K562 (cell line): ENCODE measurements at regions not wholly inside any gene's neighbourhood (a gene's known extent, or its start where the extent isn't known, plus 50 kb on each side); places are given as distances from the start of the nearest gene placed in this dataset.

Source experiments
- ATF1 ChIP-seq, 2 experiments: fragments of 450-650 bp in 1 of 2; IDR thresholded peaks; 2 replicates each; pipeline ENCODE4 v1.6.1; 2016; ENCODE audit warnings: missing compliant biosample characterization in 1 of 2, missing genetic modification characterization in 1 of 2
- EZH2 ChIP-seq: IDR thresholded peaks from 2 replicates; pipeline ENCODE4 v1.6.1; 2012; ENCODE audit warnings: low read depth, mild to moderate bottlenecking, inconsistent platforms, low read length, borderline replicate concordance
- FIP1L1 ChIP-seq: fragments of 200-400 bp; formaldehyde crosslinking; IDR thresholded peaks from 2 replicates; pipeline ENCODE4 v1.6.1; 2018; ENCODE audit warnings: mild to moderate bottlenecking, low read depth, low read length; ENCODE audit not compliant: poor library complexity, severe bottlenecking
- HMGN3 ChIP-seq: IDR thresholded peaks from 2 replicates; pipeline ENCODE4 v1.6.1; 2011; ENCODE audit warnings: borderline replicate concordance, low read depth, mild to moderate bottlenecking, mixed read lengths, low read length; ENCODE audit not compliant: insufficient read length; ENCODE audit errors: extremely low read depth
- NFXL1 ChIP-seq: fragments of 450-650 bp; formaldehyde crosslinking; IDR thresholded peaks from 2 replicates; pipeline ENCODE4 v1.4.0; 2021; ENCODE audit warnings: mild to moderate bottlenecking
- PCBP2 ChIP-seq: fragments of 200-400 bp; formaldehyde crosslinking; IDR thresholded peaks from 2 replicates; pipeline ENCODE4 v1.6.1; 2018; ENCODE audit warnings: low read length, low read depth, mild to moderate bottlenecking, moderate library complexity; ENCODE audit not compliant: poor library complexity, severe bottlenecking
- RAD21 ChIP-seq, 2 experiments: fragments of 250-450 bp in 1 of 2; fragments of 450-650 bp in 1 of 2; sonication (Bioruptor Pico) in 1 of 2; formaldehyde crosslinking in 1 of 2; IDR thresholded peaks in 1 of 2; conservative IDR thresholded peaks in 1 of 2; 2 replicates each; pipeline versions ENCODE4 v1.4.0 to v1.8.0; 2020 to 2022; ENCODE audit warnings: mild to moderate bottlenecking in 2 of 2, moderate library complexity in 1 of 2
- TAF1 ChIP-seq: IDR thresholded peaks from 2 replicates; pipeline ENCODE4 v1.6.1; 2011; ENCODE audit warnings: mild to moderate bottlenecking, low read length, moderate library complexity; ENCODE audit not compliant: insufficient read depth, control insufficient read depth, severe bottlenecking; ENCODE audit errors: extremely low read depth
- TCF3 ChIP-seq: sonication (generic); formaldehyde crosslinking; IDR thresholded peaks from 2 replicates; pipeline ENCODE4 v1.4.0; 2020; ENCODE audit warnings: mild to moderate bottlenecking, missing genetic modification reagents
- TF ChIP-seq, protein P1 (sequence below), 2 experiments: fragments of 450-650 bp in 1 of 2; sonication (generic) in 1 of 2; formaldehyde crosslinking in 1 of 2; IDR thresholded peaks in 1 of 2; conservative IDR thresholded peaks in 1 of 2; 2 replicates each; pipeline versions ENCODE4 v1.6.1 to v1.8.1; 2016 to 2023; ENCODE audit warnings: mild to moderate bottlenecking in 2 of 2, moderate library complexity in 2 of 2, inconsistent platforms in 1 of 2, missing genetic modification reagents in 1 of 2
- TF ChIP-seq, protein P2 (sequence below), 3 experiments: IDR thresholded peaks in 2 of 3; conservative IDR thresholded peaks in 1 of 3; 2 replicates each; pipeline ENCODE4 v1.5.1; 2011 to 2012; ENCODE audit warnings: low read length in 3 of 3, mild to moderate bottlenecking in 3 of 3, control low read depth in 2 of 3, improper control_type of control experiment in 1 of 3, inconsistent platforms in 1 of 3, low read depth in 1 of 3, mixed read lengths in 1 of 3, moderate library complexity in 1 of 3; ENCODE audit not compliant: insufficient read depth in 2 of 3
- TF ChIP-seq, protein P3 (sequence below): fragments of 450-650 bp; IDR thresholded peaks from one replicate; pipeline ENCODE4 v1.6.1; 2018; ENCODE audit warnings: mild to moderate bottlenecking, moderate library complexity; ENCODE audit not compliant: partially characterized antibody

DNA sequence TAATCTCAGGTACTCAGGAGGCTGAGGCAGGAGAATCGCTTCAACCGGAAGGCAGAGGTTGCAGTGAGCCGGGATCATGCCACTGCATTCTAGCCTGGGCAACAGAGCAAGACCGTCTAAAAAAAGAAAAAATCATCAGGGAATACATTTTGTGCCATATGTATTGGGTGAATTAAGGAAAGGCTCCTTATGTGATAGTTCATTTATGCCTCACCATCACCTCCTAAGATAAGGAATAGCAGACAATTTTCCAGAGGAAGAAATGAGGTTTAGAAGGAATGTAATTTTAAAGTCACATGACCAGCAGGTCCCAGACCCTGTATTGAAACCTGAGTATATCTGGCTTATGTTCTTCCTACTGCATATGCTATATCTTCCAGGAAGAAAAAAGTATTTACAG, 93.9 kb upstream of the FOXC1 start:
- TF ChIP-seq, protein P1, sequence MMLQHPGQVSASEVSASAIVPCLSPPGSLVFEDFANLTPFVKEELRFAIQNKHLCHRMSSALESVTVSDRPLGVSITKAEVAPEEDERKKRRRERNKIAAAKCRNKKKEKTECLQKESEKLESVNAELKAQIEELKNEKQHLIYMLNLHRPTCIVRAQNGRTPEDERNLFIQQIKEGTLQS (IDR thresholded peaks at IDR 0.05), result no peak
- TF ChIP-seq, protein P1 (CRISPR knock-in tag; conservative IDR thresholded peaks at IDR 0.05), result no peak
- TF ChIP-seq, protein P2, sequence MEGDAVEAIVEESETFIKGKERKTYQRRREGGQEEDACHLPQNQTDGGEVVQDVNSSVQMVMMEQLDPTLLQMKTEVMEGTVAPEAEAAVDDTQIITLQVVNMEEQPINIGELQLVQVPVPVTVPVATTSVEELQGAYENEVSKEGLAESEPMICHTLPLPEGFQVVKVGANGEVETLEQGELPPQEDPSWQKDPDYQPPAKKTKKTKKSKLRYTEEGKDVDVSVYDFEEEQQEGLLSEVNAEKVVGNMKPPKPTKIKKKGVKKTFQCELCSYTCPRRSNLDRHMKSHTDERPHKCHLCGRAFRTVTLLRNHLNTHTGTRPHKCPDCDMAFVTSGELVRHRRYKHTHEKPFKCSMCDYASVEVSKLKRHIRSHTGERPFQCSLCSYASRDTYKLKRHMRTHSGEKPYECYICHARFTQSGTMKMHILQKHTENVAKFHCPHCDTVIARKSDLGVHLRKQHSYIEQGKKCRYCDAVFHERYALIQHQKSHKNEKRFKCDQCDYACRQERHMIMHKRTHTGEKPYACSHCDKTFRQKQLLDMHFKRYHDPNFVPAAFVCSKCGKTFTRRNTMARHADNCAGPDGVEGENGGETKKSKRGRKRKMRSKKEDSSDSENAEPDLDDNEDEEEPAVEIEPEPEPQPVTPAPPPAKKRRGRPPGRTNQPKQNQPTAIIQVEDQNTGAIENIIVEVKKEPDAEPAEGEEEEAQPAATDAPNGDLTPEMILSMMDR (IDR thresholded peaks at IDR 0.05 in 2 of 3, conservative IDR thresholded peaks at IDR 0.05 in 1 of 3; ENCODE audit: insufficient read depth in 2 of 3, low read depth in 1 of 3, low read length in 3 of 3), result no peak
- no peak for TF ChIP-seq RAD21 (CRISPR knock-in tag; conservative IDR thresholded peaks at IDR 0.05 in 1 of 2, IDR thresholded peaks at IDR 0.05 in 1 of 2)
- TF ChIP-seq ATF1 (CRISPR knock-in tag; IDR thresholded peaks at IDR 0.05), result no peak
- TF ChIP-seq ATF1 (tag; IDR thresholded peaks at IDR 0.05), result no peak
- TF ChIP-seq TCF3 (CRISPR knock-in tag), result no peak
- no peak for TF ChIP-seq FIP1L1
- no peak for TF ChIP-seq HMGN3
- no peak for TF ChIP-seq NFXL1 (CRISPR knock-in tag)
- TF ChIP-seq, protein P3, sequence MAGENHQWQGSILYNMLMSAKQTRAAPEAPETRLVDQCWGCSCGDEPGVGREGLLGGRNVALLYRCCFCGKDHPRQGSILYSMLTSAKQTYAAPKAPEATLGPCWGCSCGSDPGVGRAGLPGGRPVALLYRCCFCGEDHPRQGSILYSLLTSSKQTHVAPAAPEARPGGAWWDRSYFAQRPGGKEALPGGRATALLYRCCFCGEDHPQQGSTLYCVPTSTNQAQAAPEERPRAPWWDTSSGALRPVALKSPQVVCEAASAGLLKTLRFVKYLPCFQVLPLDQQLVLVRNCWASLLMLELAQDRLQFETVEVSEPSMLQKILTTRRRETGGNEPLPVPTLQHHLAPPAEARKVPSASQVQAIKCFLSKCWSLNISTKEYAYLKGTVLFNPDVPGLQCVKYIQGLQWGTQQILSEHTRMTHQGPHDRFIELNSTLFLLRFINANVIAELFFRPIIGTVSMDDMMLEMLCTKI, result no peak
- no peak for TF ChIP-seq EZH2
- TF ChIP-seq TAF1, result no peak
- TF ChIP-seq PCBP2, result no peak
